OCI-LY1 (cell line): ENCODE measurements at regions not wholly inside any gene's neighbourhood (a gene's known extent, or its start where the extent isn't known, plus 50 kb on each side); places are given as distances from the start of the nearest gene placed in this dataset.

Source experiments
- EZH2 ChIP-seq: fragments of 200-600 bp; sonication (generic), shearing (Covaris generic); IDR thresholded peaks from 2 replicates; pipeline ENCODE4 v1.8.0; 2017; ENCODE audit warnings: borderline replicate concordance, mixed run types, mild to moderate bottlenecking, antibody characterized with exemption, low read length, moderate library complexity, mixed read lengths
- TF ChIP-seq, protein P1 (sequence below): fragments of 200-600 bp; sonication (generic), shearing (Covaris generic); IDR thresholded peaks from 2 replicates; pipeline ENCODE4 v1.5.1; 2017; ENCODE audit warnings: mild to moderate bottlenecking, antibody characterized with exemption, low read length, moderate library complexity, mixed read lengths

DNA sequence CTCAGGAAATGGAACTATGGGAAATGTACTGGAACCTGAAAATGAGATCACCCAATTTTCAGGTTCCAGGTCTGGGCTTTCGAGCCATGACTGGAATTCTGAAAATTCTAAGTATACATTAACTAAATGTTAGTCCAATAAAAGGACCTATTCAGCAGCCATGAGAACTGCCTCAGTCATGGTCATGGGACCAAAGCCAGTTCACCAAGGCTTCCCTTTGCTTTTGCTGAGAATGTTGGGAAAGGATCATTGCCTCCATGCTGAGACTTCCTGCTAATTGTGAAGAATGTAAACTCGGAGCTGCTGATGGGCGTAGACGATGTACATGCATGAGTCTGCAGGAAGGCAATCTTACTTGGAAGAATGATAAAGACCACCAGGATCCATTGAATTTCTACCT lies 624.4 kb upstream of the SOX11 start:
- TF ChIP-seq, protein P1, sequence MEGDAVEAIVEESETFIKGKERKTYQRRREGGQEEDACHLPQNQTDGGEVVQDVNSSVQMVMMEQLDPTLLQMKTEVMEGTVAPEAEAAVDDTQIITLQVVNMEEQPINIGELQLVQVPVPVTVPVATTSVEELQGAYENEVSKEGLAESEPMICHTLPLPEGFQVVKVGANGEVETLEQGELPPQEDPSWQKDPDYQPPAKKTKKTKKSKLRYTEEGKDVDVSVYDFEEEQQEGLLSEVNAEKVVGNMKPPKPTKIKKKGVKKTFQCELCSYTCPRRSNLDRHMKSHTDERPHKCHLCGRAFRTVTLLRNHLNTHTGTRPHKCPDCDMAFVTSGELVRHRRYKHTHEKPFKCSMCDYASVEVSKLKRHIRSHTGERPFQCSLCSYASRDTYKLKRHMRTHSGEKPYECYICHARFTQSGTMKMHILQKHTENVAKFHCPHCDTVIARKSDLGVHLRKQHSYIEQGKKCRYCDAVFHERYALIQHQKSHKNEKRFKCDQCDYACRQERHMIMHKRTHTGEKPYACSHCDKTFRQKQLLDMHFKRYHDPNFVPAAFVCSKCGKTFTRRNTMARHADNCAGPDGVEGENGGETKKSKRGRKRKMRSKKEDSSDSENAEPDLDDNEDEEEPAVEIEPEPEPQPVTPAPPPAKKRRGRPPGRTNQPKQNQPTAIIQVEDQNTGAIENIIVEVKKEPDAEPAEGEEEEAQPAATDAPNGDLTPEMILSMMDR, result no peak
- no peak for TF ChIP-seq EZH2
